Fibroblast of the aortic adventitia (primary cell): ENCODE measurements at regions not wholly inside any gene's neighbourhood (a gene's known extent, or its start where the extent isn't known, plus 50 kb on each side); places are given as distances from the start of the nearest gene placed in this dataset.

ENCODE experiments used
- DNase-seq: peaks from one replicate; pipeline ENCODE4 v3.0.0-alpha.2; 2010; ENCODE audit warnings: low read depth
- H3K4me3 ChIP-seq: 2 replicates; pipeline ENCODE4 v1.5.1; 2011; ENCODE audit warnings: low read depth, mild to moderate bottlenecking, control low read depth, low read length, moderate library complexity
- CTCF ChIP-seq: IDR thresholded peaks from 2 replicates; pipeline ENCODE4 v1.5.1; 2011; ENCODE audit warnings: mild to moderate bottlenecking, low read length, control low read depth, inconsistent platforms; ENCODE audit not compliant: insufficient read depth

- no peak for TF ChIP-seq CTCF
- H3K4me3 ChIP-seq, result no peak overlapping the region
- no peak for DNase-seq
Observed at GRCh38 chr20:40803381-40803780, 114.3 kb upstream of the MAFB start.

GRCh38 chr20:40805592-40805991 is 116.6 kb upstream of the MAFB start:
- TF ChIP-seq CTCF, result no peak
- H3K4me3 ChIP-seq, result no peak overlapping the region
- no peak for DNase-seq

- H3K4me3 ChIP-seq, result no peak overlapping the region
- DNase-seq, result no peak
- no peak for TF ChIP-seq CTCF
Observed at GRCh38 chr20:40806929-40807820, 118.1 kb upstream of the MAFB start.

GRCh38 chr20:40807821-40808170 is 118.8 kb upstream of the MAFB start:
- TF ChIP-seq CTCF, result no peak
- DNase-seq, result no peak
- H3K4me3 ChIP-seq, result no peak overlapping the region

GRCh38 chr20:40808936-40809335 is 119.9 kb upstream of the MAFB start:
- TF ChIP-seq CTCF, result no peak
- H3K4me3 ChIP-seq, result no peak overlapping the region
- DNase-seq, result no peak

GRCh38 chr20:40809361-40809760 is 120.3 kb upstream of the MAFB start:
- no peak for TF ChIP-seq CTCF
- no peak overlapping the region for H3K4me3 ChIP-seq
- DNase-seq, result no peak
